A549 (cell line): ENCODE measurements at regions not wholly inside any gene's neighbourhood (a gene's known extent, or its start where the extent isn't known, plus 50 kb on each side); places are given as distances from the start of the nearest gene placed in this dataset.

Experiments
- ATAC-seq, 2 experiments: fragments of 200-7000 bp in 1 of 2; fragments of >200 bp in 1 of 2; cut with Nextera tagmentation in 1 of 2; cut with Tn5 transposase in 1 of 2; 3 replicates each; pipeline versions ENCODE4 v1.8.0 to v1.9.1; 2018 to 2020; ENCODE audit warnings: mild to moderate bottlenecking in 1 of 2, moderate library complexity in 1 of 2
- CTCF ChIA-PET: fragments of 300-600 bp; sonication (Branson Sonifier 250); formaldehyde crosslinking; extraction: SDS; loops from one replicate; lab custom pipeline; 2021; ENCODE audit warnings: antibody characterized with exemption, inconsistent platforms; lab: Yijun Ruan, JAX
- POLR2A ChIA-PET: fragments of 350-600 bp; formaldehyde crosslinking; extraction: SDS; loops from one replicate; lab custom pipeline; 2021; ENCODE audit warnings: antibody characterized with exemption, inconsistent platforms; lab: Yijun Ruan, JAX
- DNase-seq, 2 experiments: peaks; one replicate each; pipeline versions ENCODE4 v3.0.0 to v3.0.0-alpha.2; 2011 to 2016; ENCODE audit warnings: low read depth in 1 of 2, low spot score in 1 of 2
- FAIRE-seq: peaks from 2 replicates; lab custom pipeline; 2011; peaks lifted over from hg19 to GRCh38; lab: Jason Lieb, UNC
- H3K27ac ChIP-seq, 2 experiments: fragments of >200 bp; sonication (Bioruptor Twin); formaldehyde crosslinking; 3 replicates each; pipeline ENCODE4 v1.5.1; 2016 to 2017
- H3K4me1 ChIP-seq: fragments of >200 bp; sonication (Bioruptor Twin); formaldehyde crosslinking; 3 replicates; pipeline ENCODE4 v1.6.1; 2016
- H3K4me2 ChIP-seq: fragments of >200 bp; sonication (Bioruptor Twin); formaldehyde crosslinking; 3 replicates; pipeline ENCODE4 v1.6.1; 2016
- H3K4me3 ChIP-seq: fragments of >200 bp; sonication (Bioruptor Twin); formaldehyde crosslinking; 3 replicates; pipeline ENCODE4 v1.5.1; 2016
- H3K9me3 ChIP-seq: fragments of >200 bp; sonication (Bioruptor Twin); formaldehyde crosslinking; 3 replicates; pipeline ENCODE4 v1.6.1; 2016
- BHLHE40 ChIP-seq: IDR thresholded peaks from 2 replicates; pipeline ENCODE4 v1.6.1; 2012; ENCODE audit warnings: low read depth, low read length, inconsistent platforms
- CBX2 ChIP-seq: fragments of 200-600 bp; sonication (generic); IDR thresholded peaks from 2 replicates; pipeline ENCODE4 v1.6.1; 2016; ENCODE audit warnings: low read depth, mild to moderate bottlenecking, borderline replicate concordance
- CBX8 ChIP-seq: fragments of 200-600 bp; sonication (generic); IDR thresholded peaks from 2 replicates; pipeline ENCODE4 v1.6.1; 2016
- CEBPB ChIP-seq, 2 experiments: fragments of >200 bp in 1 of 2; sonication (Bioruptor Twin) in 1 of 2; formaldehyde crosslinking in 1 of 2; IDR thresholded peaks; 2 replicates each; pipeline ENCODE4 v1.6.1; 2012 to 2016
- CHD2 ChIP-seq: fragments of 150-350 bp; IDR thresholded peaks from 2 replicates; pipeline ENCODE4 v1.6.1; 2014; ENCODE audit warnings: low read length; ENCODE audit not compliant: partially characterized antibody
- CHD4 ChIP-seq: fragments of 200-600 bp; sonication (generic); IDR thresholded peaks from 2 replicates; pipeline ENCODE4 v1.6.1; 2016; ENCODE audit warnings: antibody characterized with exemption, mild to moderate bottlenecking, borderline replicate concordance
- EHMT2 ChIP-seq: fragments of 200-600 bp; sonication (generic); IDR thresholded peaks from 2 replicates; pipeline ENCODE4 v1.6.1; 2016; ENCODE audit warnings: antibody characterized with exemption, low read depth, mild to moderate bottlenecking, moderate library complexity
- FOSB ChIP-seq: fragments of 250-450 bp; sonication (Bioruptor Pico); IDR thresholded peaks from 2 replicates; pipeline ENCODE4 v1.5.0; 2020; ENCODE audit warnings: mild to moderate bottlenecking, moderate library complexity
- GATA3 ChIP-seq: IDR thresholded peaks from 2 replicates; pipeline ENCODE4 v1.6.1; 2012; ENCODE audit warnings: borderline replicate concordance
- HEYL ChIP-seq: fragments of 250-450 bp; sonication (Bioruptor Pico); IDR thresholded peaks from 2 replicates; pipeline ENCODE4 v1.8.0; 2021; ENCODE audit warnings: mild to moderate bottlenecking, moderate library complexity
- HOXA7 ChIP-seq: fragments of 250-450 bp; sonication (Bioruptor Pico); IDR thresholded peaks from 2 replicates; pipeline ENCODE4 v1.5.0; 2020; ENCODE audit warnings: mild to moderate bottlenecking, moderate library complexity
- HOXB5 ChIP-seq: fragments of 250-450 bp; sonication (Bioruptor Pico); IDR thresholded peaks from 2 replicates; pipeline ENCODE4 v1.5.0; 2020; ENCODE audit warnings: mild to moderate bottlenecking, moderate library complexity
- JUNB ChIP-seq: fragments of >200 bp; sonication (Bioruptor Twin); formaldehyde crosslinking; IDR thresholded peaks from 2 replicates; pipeline ENCODE4 v1.6.1; 2016
- KDM5A ChIP-seq: fragments of 200-600 bp; sonication (generic); IDR thresholded peaks from 2 replicates; pipeline ENCODE4 v1.6.1; 2016; ENCODE audit warnings: antibody characterized with exemption, mild to moderate bottlenecking
- NR3C1 ChIP-seq: fragments of >200 bp; sonication (Bioruptor Twin); formaldehyde crosslinking; IDR thresholded peaks from 3 replicates; pipeline ENCODE4 v1.6.1; 2017
- POLR2AphosphoS2 ChIP-seq: conservative IDR thresholded peaks from 2 replicates; pipeline ENCODE4 v1.6.1; 2012; ENCODE audit warnings: low read length, improper control_type of control experiment, inconsistent platforms
- RAD21 ChIP-seq, 2 experiments: fragments of >200 bp in 1 of 2; sonication (Bioruptor Twin) in 1 of 2; formaldehyde crosslinking in 1 of 2; IDR thresholded peaks in 1 of 2; conservative IDR thresholded peaks in 1 of 2; 2 replicates in 1 of 2; 3 replicates in 1 of 2; pipeline ENCODE4 v1.6.1; 2012 to 2018; ENCODE audit warnings: inconsistent platforms in 1 of 2
- RARB ChIP-seq: fragments of 250-450 bp; sonication (Bioruptor Pico); IDR thresholded peaks from 2 replicates; pipeline ENCODE4 v1.8.0; 2021; ENCODE audit warnings: mild to moderate bottlenecking, moderate library complexity
- RFX5 ChIP-seq: fragments of 450-650 bp; IDR thresholded peaks from 2 replicates; pipeline ENCODE4 v1.7.1; 2014; ENCODE audit warnings: antibody characterized with exemption, mild to moderate bottlenecking, moderate library complexity
- TFCP2L1 ChIP-seq: fragments of 250-450 bp; sonication (Bioruptor Pico); IDR thresholded peaks from 2 replicates; pipeline ENCODE4 v1.5.0; 2021; ENCODE audit warnings: mild to moderate bottlenecking
- WGBS: methylation state at CpG from one replicate; pipeline ENCODE4 v1.1.6; 2017; ENCODE audit errors: missing lambda C conversion rate; 5-methylcytosine and 5-hydroxymethylcytosine counted together
- TF ChIP-seq, protein P1 (sequence below): IDR thresholded peaks from 2 replicates; pipeline ENCODE4 v1.6.1; 2012
- TF ChIP-seq, protein P2 (sequence below): fragments of 250-450 bp; sonication (Bioruptor Pico); IDR thresholded peaks from 2 replicates; pipeline ENCODE4 v1.5.0; 2020; ENCODE audit warnings: low read depth, mild to moderate bottlenecking, moderate library complexity
- TF ChIP-seq, protein P3 (sequence below): fragments of 200-600 bp; sonication (generic); IDR thresholded peaks from 2 replicates; pipeline ENCODE4 v1.6.1; 2016; ENCODE audit warnings: antibody characterized with exemption, mild to moderate bottlenecking, moderate library complexity
- TF ChIP-seq, protein P4 (sequence below): fragments of 450-650 bp; IDR thresholded peaks from 2 replicates; pipeline ENCODE4 v1.6.1; 2014; ENCODE audit warnings: antibody characterized with exemption
- TF ChIP-seq, protein P5 (sequence below): IDR thresholded peaks from 2 replicates; pipeline ENCODE4 v1.6.1; 2012; ENCODE audit warnings: low read depth, borderline replicate concordance

DNA sequence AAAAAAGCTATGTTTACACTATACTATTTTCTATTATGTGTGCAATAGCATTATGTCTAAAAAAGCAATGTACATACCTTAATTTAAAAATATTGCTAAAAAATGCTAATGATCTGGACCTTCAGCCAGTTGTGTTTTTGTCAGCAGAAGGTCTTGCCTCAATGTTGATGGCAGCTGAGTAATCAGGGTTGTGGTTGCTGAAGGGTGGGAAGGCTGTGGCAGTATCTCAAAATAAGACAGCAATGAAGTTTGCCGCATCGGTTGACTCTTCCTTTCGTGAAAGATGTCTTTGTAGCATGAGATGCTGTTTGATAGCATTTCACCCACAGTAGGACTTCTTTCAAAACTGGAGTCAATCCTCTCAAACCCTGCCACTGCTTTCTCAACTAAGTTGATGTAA, 134.7 kb upstream of the CDYL start:
- CTCF ChIA-PET: no interaction called here
- no peak for FAIRE-seq
- TF ChIP-seq HOXA7 (CRISPR knock-in tag): no peak
- TF ChIP-seq, protein P1, sequence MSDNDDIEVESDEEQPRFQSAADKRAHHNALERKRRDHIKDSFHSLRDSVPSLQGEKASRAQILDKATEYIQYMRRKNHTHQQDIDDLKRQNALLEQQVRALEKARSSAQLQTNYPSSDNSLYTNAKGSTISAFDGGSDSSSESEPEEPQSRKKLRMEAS: no peak
- TF ChIP-seq, protein P2, sequence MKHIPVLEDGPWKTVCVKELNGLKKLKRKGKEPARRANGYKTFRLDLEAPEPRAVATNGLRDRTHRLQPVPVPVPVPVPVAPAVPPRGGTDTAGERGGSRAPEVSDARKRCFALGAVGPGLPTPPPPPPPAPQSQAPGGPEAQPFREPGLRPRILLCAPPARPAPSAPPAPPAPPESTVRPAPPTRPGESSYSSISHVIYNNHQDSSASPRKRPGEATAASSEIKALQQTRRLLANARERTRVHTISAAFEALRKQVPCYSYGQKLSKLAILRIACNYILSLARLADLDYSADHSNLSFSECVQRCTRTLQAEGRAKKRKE (CRISPR knock-in tag): no peak
- POLR2A ChIA-PET: no interaction called here
- Histone ChIP-seq H3K4me2 (no peak overlapping the region), H3K4me1 (no peaks in the 10 kb centered on the region), H3K4me3 (no peak overlapping the region), H3K27ac (no peak overlapping the region), H3K9me3 (no peaks in the 10 kb centered on the region; the same call in 2 of the 3 replicates)
- DNase-seq: no peak
- 91% methylated on average over 3 of the region's 3 CpGs for WGBS
- ATAC-seq: no peak

DNA sequence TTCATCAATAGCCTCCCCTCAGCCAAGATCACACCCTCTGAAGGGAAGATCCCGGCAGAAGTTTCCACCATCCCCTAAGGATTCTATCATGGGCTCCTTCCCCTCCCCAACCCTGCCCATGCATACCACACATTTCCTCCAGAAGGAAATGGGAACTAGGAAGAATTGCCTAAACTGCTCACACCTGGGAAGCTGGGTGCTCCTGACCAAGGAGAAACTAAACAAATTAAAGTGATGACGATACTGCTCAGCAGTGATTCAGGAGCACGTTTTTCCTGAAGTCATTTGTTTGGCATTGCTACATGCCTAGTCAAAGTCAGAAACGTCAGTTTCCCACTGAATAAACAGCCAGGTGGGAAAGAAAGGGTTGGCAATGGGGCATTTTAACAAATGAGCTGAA, 136.1 kb upstream of the CDYL start:
- ATAC-seq (no peak), DNase-seq (no peak), FAIRE-seq (no peak)
- ChIA-PET POLR2A (no interaction called here), CTCF (interaction anchor here (0.7 kb wide), 1 partner anchor 463 kb away, joined by 3 read pairs; no protein-coding TSS in a partner anchor)
- TF ChIP-seq, protein P3, sequence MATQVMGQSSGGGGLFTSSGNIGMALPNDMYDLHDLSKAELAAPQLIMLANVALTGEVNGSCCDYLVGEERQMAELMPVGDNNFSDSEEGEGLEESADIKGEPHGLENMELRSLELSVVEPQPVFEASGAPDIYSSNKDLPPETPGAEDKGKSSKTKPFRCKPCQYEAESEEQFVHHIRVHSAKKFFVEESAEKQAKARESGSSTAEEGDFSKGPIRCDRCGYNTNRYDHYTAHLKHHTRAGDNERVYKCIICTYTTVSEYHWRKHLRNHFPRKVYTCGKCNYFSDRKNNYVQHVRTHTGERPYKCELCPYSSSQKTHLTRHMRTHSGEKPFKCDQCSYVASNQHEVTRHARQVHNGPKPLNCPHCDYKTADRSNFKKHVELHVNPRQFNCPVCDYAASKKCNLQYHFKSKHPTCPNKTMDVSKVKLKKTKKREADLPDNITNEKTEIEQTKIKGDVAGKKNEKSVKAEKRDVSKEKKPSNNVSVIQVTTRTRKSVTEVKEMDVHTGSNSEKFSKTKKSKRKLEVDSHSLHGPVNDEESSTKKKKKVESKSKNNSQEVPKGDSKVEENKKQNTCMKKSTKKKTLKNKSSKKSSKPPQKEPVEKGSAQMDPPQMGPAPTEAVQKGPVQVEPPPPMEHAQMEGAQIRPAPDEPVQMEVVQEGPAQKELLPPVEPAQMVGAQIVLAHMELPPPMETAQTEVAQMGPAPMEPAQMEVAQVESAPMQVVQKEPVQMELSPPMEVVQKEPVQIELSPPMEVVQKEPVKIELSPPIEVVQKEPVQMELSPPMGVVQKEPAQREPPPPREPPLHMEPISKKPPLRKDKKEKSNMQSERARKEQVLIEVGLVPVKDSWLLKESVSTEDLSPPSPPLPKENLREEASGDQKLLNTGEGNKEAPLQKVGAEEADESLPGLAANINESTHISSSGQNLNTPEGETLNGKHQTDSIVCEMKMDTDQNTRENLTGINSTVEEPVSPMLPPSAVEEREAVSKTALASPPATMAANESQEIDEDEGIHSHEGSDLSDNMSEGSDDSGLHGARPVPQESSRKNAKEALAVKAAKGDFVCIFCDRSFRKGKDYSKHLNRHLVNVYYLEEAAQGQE: no peak
- TF ChIP-seq KDM5A (no peak), JUNB (no peak), RFX5 (no peak), HOXA7 (CRISPR knock-in tag) (no peak), BHLHE40 (no peak), CBX8 (no peak), HEYL (CRISPR knock-in tag) (no peak), CHD2 (no peak), RAD21 (conservative IDR thresholded peaks at IDR 0.05 in 1 of 2, IDR thresholded peaks at IDR 0.05 in 1 of 2) (no peak), HOXB5 (CRISPR knock-in tag) (no peak), RARB (CRISPR knock-in tag) (no peak), CHD4 (no peak)
- TF ChIP-seq, protein P4, sequence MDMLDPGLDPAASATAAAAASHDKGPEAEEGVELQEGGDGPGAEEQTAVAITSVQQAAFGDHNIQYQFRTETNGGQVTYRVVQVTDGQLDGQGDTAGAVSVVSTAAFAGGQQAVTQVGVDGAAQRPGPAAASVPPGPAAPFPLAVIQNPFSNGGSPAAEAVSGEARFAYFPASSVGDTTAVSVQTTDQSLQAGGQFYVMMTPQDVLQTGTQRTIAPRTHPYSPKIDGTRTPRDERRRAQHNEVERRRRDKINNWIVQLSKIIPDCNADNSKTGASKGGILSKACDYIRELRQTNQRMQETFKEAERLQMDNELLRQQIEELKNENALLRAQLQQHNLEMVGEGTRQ: no peak
- TF ChIP-seq, protein P5, sequence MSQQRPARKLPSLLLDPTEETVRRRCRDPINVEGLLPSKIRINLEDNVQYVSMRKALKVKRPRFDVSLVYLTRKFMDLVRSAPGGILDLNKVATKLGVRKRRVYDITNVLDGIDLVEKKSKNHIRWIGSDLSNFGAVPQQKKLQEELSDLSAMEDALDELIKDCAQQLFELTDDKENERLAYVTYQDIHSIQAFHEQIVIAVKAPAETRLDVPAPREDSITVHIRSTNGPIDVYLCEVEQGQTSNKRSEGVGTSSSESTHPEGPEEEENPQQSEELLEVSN: no peak
- Histone ChIP-seq H3K9me3 (no peaks in the 10 kb centered on the region; the same call in 2 of the 3 replicates), H3K4me2 (no peak overlapping the region), H3K4me3 (no peak overlapping the region), H3K4me1 (no peaks in the 10 kb centered on the region), H3K27ac (0 out of 6 replicates have a peak overlapping the region, but pooled peaks of 1 of the 2 experiments have one; percentile 26)
- 22% methylated on average over 4 of the region's 4 CpGs for WGBS

DNA sequence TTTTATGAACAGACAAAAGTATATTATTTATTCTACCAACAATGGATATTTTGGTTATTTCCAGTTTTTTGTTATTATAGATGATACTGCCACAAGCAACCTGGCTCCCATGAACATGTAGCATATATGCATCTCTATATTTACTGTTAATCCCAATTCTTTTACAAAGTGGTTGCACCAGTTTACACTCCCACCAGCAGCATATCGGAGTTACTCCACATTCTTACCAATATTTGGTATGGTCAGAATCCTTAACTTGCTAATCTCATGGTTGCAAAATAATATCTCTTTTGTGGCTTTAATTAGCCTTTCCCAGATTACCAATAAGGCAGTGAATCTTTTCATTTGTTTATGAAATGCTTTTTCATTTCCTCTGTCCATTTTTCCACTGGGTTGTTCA, 137.6 kb upstream of the CDYL start:
- WGBS: 100% methylated on average over 1 of the region's 1 CpG
- CTCF ChIA-PET: no interaction called here
- Histone ChIP-seq H3K4me3 (no peak overlapping the region), H3K27ac (no peak overlapping the region), H3K9me3 (no peaks in the 10 kb centered on the region; the same call in 2 of the 3 replicates)
- DNase-seq: no peak
- FAIRE-seq: no peak
- TF ChIP-seq FOSB (CRISPR knock-in tag) (no peak), NR3C1 (no peak), JUNB (no peak), CHD2 (no peak), POLR2AphosphoS2 (no peak), EHMT2 (no peak), CBX2 (no peak), TFCP2L1 (CRISPR knock-in tag) (no peak), GATA3 (no peak), KDM5A (no peak), CEBPB (IDR thresholded peaks at IDR 0.05) (no peak)
- TF ChIP-seq, all 56 proteins: peak for 0
- POLR2A ChIA-PET: no interaction called here
- no peak for ATAC-seq
- Histone ChIP-seq H3K4me1 (no peaks in the 10 kb centered on the region), H3K4me2 (no peak overlapping the region)
